ENCODE measurements at regions not wholly inside any gene's neighbourhood (a gene's known extent, or its start where the extent isn't known, plus 50 kb on each side); places are given as distances from the start of the nearest gene placed in this dataset.
"Not testable (repeated sequence)": the region's sequence is repeated elsewhere in the genome, so short reads cannot be mapped to it uniquely, and the experiment has no call there.

DNA sequence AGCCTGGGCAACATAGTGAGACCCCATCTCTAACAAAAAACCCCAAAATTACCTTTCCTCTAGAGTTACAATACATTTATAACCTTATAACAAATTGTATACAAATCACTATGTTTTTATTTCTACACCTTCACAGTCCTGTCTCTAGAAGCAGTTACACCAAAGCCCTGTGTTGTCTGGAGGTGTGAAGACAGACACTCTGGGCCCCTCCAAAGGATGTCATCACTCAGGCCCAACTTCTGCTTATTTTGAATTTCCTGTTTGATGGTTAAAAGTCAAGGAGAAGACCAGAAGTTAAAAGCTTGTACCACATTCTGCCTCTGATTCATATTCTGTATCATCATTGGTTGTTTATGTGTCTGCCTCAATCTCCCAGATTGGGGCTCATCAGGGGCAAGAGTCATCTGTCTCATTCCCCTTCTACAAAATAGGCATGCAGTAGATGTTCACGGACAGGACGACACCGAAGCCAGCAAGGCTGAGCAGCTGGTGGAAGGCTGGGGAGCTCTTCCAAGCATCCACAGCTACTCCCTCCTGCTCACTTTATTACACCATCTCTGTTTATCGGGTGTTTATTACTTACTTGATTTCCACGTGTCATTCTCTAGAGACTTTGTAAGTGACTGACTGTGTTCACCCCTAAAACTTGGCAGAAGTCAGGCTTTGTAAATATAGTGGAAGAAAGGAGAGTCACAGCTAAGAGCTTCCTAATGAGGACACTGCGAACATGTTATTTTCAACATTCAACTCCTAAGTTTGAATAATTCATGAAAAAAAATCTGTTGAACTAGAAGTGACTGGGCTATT, 136.8 kb upstream of the ANKRD28 start:
- H3K27ac ChIP-seq, result no peak overlapping the region
- TF ChIP-seq CTCF (conservative IDR thresholded peaks at IDR 0.05; ENCODE audit: low read depth, low read length), result no peak
- H3K4me2 ChIP-seq, result no peak overlapping the region
- no peak overlapping the region for H3K9ac ChIP-seq
- no peaks in the 10 kb centered on the region for H3K27me3 ChIP-seq (ENCODE audit: insufficient read depth, low read depth)
- H3K4me3 ChIP-seq (IDR thresholded peaks at IDR 0.05; ENCODE audit: insufficient read depth, low read depth, low read length), result no peak overlapping the region
- no peaks in the 10 kb centered on the region for H3K36me3 ChIP-seq (ENCODE audit: insufficient read depth)
- no peaks in the 10 kb centered on the region for H3K79me2 ChIP-seq (ENCODE audit: insufficient read depth, low read depth)
- no peak overlapping the region for H2AFZ ChIP-seq (ENCODE audit: low read depth)
- H4K20me1 ChIP-seq (ENCODE audit: insufficient read depth), result no peaks in the 10 kb centered on the region
- H3K4me1 ChIP-seq (ENCODE audit: low read depth, poor library complexity, severe bottlenecking), result no peaks in the 10 kb centered on the region

DNA sequence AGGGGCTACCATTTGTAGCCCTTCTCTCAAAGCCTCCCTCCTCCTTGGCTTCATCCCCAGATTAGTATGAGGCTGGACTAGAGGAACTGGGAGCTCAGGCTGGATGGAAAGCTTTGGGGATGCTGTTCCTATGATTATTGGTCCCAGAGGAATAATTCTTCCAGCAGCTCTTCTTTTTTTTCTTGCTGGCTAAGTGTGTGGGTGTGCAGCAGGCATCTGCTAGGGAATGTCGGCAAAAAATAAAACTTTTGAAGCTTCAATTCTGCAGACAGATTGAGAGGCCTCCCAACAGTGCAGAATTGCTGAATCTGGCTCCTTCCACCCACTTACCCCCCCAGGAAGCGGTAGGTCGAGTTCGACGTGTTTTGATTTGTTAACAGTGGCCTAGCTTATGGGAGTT, 138.5 kb upstream of the ANKRD28 start:
- Histone ChIP-seq H3K27ac (no peak overlapping the region), H3K9ac (no peak overlapping the region), H3K4me3 (IDR thresholded peaks at IDR 0.05; ENCODE audit: insufficient read depth, low read depth, low read length) (no peak overlapping the region), H3K4me2 (no peak overlapping the region), H3K36me3 (ENCODE audit: insufficient read depth) (no peaks in the 10 kb centered on the region), H2AFZ (ENCODE audit: low read depth) (no peak overlapping the region), H3K27me3 (ENCODE audit: insufficient read depth, low read depth) (no peaks in the 10 kb centered on the region), H4K20me1 (ENCODE audit: insufficient read depth) (no peaks in the 10 kb centered on the region), H3K79me2 (ENCODE audit: insufficient read depth, low read depth) (no peaks in the 10 kb centered on the region), H3K4me1 (ENCODE audit: low read depth, poor library complexity, severe bottlenecking) (no peaks in the 10 kb centered on the region)
- no peak for TF ChIP-seq CTCF (conservative IDR thresholded peaks at IDR 0.05; ENCODE audit: low read depth, low read length)

- Histone ChIP-seq H4K20me1 (ENCODE audit: insufficient read depth) (no peaks in the 10 kb centered on the region), H3K4me2 (no peak overlapping the region), H3K27ac (no peak overlapping the region), H3K4me3 (IDR thresholded peaks at IDR 0.05; ENCODE audit: insufficient read depth, low read depth, low read length) (no peak overlapping the region), H2AFZ (ENCODE audit: low read depth) (no peak overlapping the region), H3K36me3 (ENCODE audit: insufficient read depth) (no peaks in the 10 kb centered on the region), H3K9ac (no peak overlapping the region), H3K4me1 (ENCODE audit: low read depth, poor library complexity, severe bottlenecking) (no peaks in the 10 kb centered on the region), H3K79me2 (ENCODE audit: insufficient read depth, low read depth) (no peaks in the 10 kb centered on the region), H3K27me3 (ENCODE audit: insufficient read depth, low read depth) (no peaks in the 10 kb centered on the region)
- TF ChIP-seq CTCF (conservative IDR thresholded peaks at IDR 0.05; ENCODE audit: low read depth, low read length), result no peak
These were observed 142.9 kb upstream of the ANKRD28 start for GRCh38 chr3:15940641-15941040.

DNA sequence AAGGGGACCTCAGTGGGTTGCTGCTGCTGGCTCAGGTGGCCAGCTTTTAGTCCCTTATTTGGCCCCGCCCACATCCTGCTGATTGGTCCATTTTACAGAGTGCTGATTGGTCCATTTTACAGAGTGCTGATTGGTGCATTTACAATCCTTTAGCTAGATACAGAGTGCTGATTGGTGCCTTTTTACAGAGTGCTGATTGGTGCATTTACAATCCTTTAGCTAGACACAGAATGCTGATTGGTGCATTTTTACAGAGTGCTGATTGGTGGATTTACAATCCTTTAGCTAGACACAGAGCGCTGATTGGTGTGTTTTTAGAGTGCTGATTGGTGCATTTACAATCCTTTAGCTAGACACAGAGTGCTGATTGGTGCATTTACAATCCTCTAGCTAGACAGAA, 143.7 kb upstream of the ANKRD28 start:
- H3K79me2 ChIP-seq (ENCODE audit: insufficient read depth, low read depth); H3K27me3 ChIP-seq (ENCODE audit: insufficient read depth, low read depth); H3K36me3 ChIP-seq (ENCODE audit: insufficient read depth); H4K20me1 ChIP-seq (ENCODE audit: insufficient read depth); H2AFZ ChIP-seq (ENCODE audit: low read depth); H3K4me1 ChIP-seq (ENCODE audit: low read depth, poor library complexity, severe bottlenecking); H3K4me3 ChIP-seq (IDR thresholded peaks at IDR 0.05; ENCODE audit: insufficient read depth, low read depth, low read length); H3K9ac ChIP-seq; H3K4me2 ChIP-seq; H3K27ac ChIP-seq: not testable (repeated sequence)

DNA sequence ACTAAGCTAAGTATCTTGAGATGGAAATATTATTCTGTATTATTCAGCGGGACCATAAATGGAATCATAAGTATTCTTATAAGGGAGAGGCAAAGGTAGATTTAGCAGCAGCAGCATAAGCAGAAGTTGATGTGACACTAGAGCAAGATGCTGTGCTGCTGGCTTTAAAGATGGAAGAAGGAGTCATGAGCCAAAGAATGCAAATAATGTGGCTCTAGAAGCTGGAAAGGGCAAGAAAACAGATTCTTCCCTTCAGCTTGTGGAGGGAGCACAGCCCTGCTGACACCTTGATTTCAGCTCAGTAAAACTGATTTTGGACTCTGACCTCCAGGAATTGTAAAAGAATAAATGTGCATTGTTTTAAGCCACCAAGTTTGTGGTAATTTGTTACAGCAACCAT, 144.2 kb upstream of the ANKRD28 start:
- H3K4me2 ChIP-seq, result no peak overlapping the region
- no peak for TF ChIP-seq CTCF (conservative IDR thresholded peaks at IDR 0.05; ENCODE audit: low read depth, low read length)
- no peaks in the 10 kb centered on the region for H3K36me3 ChIP-seq (ENCODE audit: insufficient read depth)
- H3K27me3 ChIP-seq (ENCODE audit: insufficient read depth, low read depth), result no peaks in the 10 kb centered on the region
- H3K27ac ChIP-seq, result no peak overlapping the region
- H3K79me2 ChIP-seq (ENCODE audit: insufficient read depth, low read depth), result no peaks in the 10 kb centered on the region
- H3K9ac ChIP-seq, result no peak overlapping the region
- no peak overlapping the region for H2AFZ ChIP-seq (ENCODE audit: low read depth)
- H3K4me1 ChIP-seq (ENCODE audit: low read depth, poor library complexity, severe bottlenecking), result no peaks in the 10 kb centered on the region
- H3K4me3 ChIP-seq (IDR thresholded peaks at IDR 0.05; ENCODE audit: insufficient read depth, low read depth, low read length), result no peak overlapping the region
- H4K20me1 ChIP-seq (ENCODE audit: insufficient read depth), result no peaks in the 10 kb centered on the region
